Mesothelial cell of epicardium (in vitro differentiated cells): ENCODE measurements at regions not wholly inside any gene's neighbourhood (a gene's known extent, or its start where the extent isn't known, plus 50 kb on each side); places are given as distances from the start of the nearest gene placed in this dataset.

Experiments used
- DNase-seq, 2 experiments: peaks; one replicate each; pipeline ENCODE4 v3.0.0; 2021; ENCODE audit warnings: low spot score in 2 of 2; ENCODE audit not compliant: unreplicated experiment in 2 of 2
- H3K27ac Mint-ChIP-seq: 2 replicates; pipeline ENCODE4 v1.8.0; 2021; ENCODE audit warnings: mixed read lengths
- H3K27me3 Mint-ChIP-seq: 2 replicates; pipeline ENCODE4 v1.8.0; 2021; ENCODE audit warnings: low read depth, mixed read lengths
- H3K36me3 Mint-ChIP-seq: 2 replicates; pipeline ENCODE4 v1.8.0; 2021; ENCODE audit warnings: mixed read lengths
- H3K4me1 Mint-ChIP-seq: 2 replicates; pipeline ENCODE4 v1.8.0; 2021; ENCODE audit warnings: mixed read lengths
- H3K4me3 Mint-ChIP-seq: 2 replicates; pipeline ENCODE4 v1.8.0; 2021; ENCODE audit warnings: mild to moderate bottlenecking, moderate library complexity, mixed read lengths
- H3K9me3 Mint-ChIP-seq: 2 replicates; pipeline ENCODE4 v1.8.0; 2021; ENCODE audit warnings: mixed read lengths
- TF ChIP-seq, protein P1 (sequence below): fragments of 200-600 bp; sonication (generic); IDR thresholded peaks from one replicate; pipeline ENCODE4 v1.5.0; 2021; ENCODE audit warnings: antibody characterized with exemption; ENCODE audit not compliant: unreplicated experiment

DNA sequence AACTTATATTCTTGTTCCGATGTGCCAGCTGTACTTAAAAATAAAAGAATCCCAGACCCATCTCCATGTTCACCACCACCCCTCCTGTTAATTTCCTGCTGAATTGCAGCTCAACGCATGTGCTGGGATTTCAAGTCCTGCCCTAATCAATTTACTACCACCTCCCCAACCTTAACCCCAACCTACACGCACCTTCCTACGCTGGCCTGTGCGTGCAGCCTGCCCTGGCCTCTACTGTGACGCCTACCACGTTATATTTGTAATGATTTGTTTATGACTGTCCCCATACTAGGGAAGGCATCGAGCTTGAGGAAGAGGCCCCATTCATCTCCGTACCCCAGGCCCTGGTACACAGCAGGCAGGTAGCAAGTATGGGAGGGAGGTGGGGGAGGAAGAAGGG lies 251.1 kb downstream of the MRTFB start:
- Mint-ChIP-seq H3K36me3 (peaks cover 2% of the 10 kb centered on the region), H3K4me3 (no peak overlapping the region), H3K9me3 (no peaks in the 10 kb centered on the region), H3K27me3 (peaks cover 72% of the 10 kb centered on the region), H3K4me1 (peaks cover 15% of the 10 kb centered on the region), H3K27ac (no peak overlapping the region)
- DNase-seq: no peak
- TF ChIP-seq, protein P1, sequence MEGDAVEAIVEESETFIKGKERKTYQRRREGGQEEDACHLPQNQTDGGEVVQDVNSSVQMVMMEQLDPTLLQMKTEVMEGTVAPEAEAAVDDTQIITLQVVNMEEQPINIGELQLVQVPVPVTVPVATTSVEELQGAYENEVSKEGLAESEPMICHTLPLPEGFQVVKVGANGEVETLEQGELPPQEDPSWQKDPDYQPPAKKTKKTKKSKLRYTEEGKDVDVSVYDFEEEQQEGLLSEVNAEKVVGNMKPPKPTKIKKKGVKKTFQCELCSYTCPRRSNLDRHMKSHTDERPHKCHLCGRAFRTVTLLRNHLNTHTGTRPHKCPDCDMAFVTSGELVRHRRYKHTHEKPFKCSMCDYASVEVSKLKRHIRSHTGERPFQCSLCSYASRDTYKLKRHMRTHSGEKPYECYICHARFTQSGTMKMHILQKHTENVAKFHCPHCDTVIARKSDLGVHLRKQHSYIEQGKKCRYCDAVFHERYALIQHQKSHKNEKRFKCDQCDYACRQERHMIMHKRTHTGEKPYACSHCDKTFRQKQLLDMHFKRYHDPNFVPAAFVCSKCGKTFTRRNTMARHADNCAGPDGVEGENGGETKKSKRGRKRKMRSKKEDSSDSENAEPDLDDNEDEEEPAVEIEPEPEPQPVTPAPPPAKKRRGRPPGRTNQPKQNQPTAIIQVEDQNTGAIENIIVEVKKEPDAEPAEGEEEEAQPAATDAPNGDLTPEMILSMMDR: no peak

DNA sequence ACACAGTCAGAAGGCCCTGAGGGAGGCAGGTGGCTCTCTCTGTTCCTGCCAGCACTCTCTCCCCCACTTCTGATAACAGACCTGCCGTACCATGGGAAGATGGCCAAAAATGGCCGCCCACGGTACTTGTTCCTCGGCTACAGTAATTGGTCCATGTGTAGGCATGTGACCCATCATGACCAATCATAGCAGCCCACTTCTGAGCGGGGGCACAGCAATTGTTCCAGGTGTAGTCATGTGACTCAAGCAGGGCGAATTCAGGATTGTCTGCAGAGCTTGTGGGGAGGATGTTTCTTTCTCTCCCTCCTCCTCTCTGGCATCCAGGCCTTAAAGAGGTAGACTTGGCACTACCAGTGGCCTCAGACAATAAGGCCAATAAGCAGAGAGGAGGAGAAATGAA lies 250.4 kb downstream of the MRTFB start:
- Mint-ChIP-seq H3K36me3 (peaks cover 2% of the 10 kb centered on the region), H3K27me3 (peaks cover 72% of the 10 kb centered on the region), H3K27ac (no peak overlapping the region), H3K4me1 (peaks cover 15% of the 10 kb centered on the region), H3K9me3 (no peaks in the 10 kb centered on the region), H3K4me3 (no peak overlapping the region)
- DNase-seq: no peak
- TF ChIP-seq, protein P1: no peak

DNA sequence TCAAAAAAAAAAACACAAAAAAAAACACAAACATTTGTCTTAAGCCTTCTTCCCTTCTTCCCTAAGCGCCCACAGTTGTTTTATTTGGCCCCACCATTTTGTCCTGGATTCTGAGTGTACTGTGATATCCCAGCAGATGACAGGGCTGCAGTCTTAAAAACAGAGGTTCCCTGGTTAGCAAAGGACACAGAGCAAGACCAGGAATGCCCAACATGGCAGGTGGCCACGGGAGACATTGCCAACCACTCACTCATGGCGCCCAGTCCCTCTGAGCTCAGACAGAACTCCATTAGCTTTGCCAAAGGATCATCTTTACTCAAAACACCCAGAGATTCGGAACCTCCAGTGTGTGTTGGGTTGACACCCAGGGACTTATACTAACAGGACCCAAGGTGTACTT lies 249.3 kb downstream of the MRTFB start:
- DNase-seq: no peak
- H3K4me3 Mint-ChIP-seq: no peak overlapping the region
- H3K27ac Mint-ChIP-seq: no peak overlapping the region
- TF ChIP-seq, protein P1: no peak
- H3K9me3 Mint-ChIP-seq: no peaks in the 10 kb centered on the region
- H3K4me1 Mint-ChIP-seq: peaks cover 4% of the 10 kb centered on the region
- peaks cover 68% of the 10 kb centered on the region for H3K27me3 Mint-ChIP-seq
- peaks cover 2% of the 10 kb centered on the region for H3K36me3 Mint-ChIP-seq
